CD4-positive, alpha-beta T cell treated with Interleukin-10 for 1 hour (primary cell): ENCODE measurements at regions not wholly inside any gene's neighbourhood (a gene's known extent, or its start where the extent isn't known, plus 50 kb on each side); places are given as distances from the start of the nearest gene placed in this dataset.
"Not testable (repeated sequence)": the region's sequence is repeated elsewhere in the genome, so short reads cannot be mapped to it uniquely, and the experiment has no call there.

Experiments
- DNase-seq: peaks from one replicate; pipeline ENCODE4 v3.0.0-alpha.2; 2020

GRCh38 chr10:31679936-31680335, 248.7 kb downstream of the ARHGAP12 start:
- no peak for DNase-seq

- DNase-seq: no peak
Observed at GRCh38 chr10:31678575-31679516, 249.8 kb downstream of the ARHGAP12 start.

- DNase-seq: no peak
Observed at GRCh38 chr10:31678139-31678536, 250.5 kb downstream of the ARHGAP12 start.

- DNase-seq: no peak
Observed at GRCh38 chr10:31677195-31678138, 251.2 kb downstream of the ARHGAP12 start.

- DNase-seq: no peak
Observed at GRCh38 chr10:31675726-31676125, 252.9 kb downstream of the ARHGAP12 start.

- DNase-seq: no peak
Observed at GRCh38 chr10:31669357-31669756, 259.3 kb downstream of the ARHGAP12 start.

GRCh38 chr10:31668326-31668725, 260.3 kb downstream of the ARHGAP12 start:
- no peak for DNase-seq

GRCh38 chr10:31665764-31666279, 262.8 kb downstream of the ARHGAP12 start:
- DNase-seq: not testable (repeated sequence)

- DNase-seq: no peak
Observed at GRCh38 chr10:31664803-31665202, 263.8 kb downstream of the ARHGAP12 start.

GRCh38 chr10:31664071-31664470, 264.6 kb downstream of the ARHGAP12 start:
- not testable (repeated sequence) for DNase-seq

GRCh38 chr10:31660300-31660699, 268.3 kb downstream of the ARHGAP12 start:
- DNase-seq: no peak

GRCh38 chr10:31659665-31660064, 269.0 kb downstream of the ARHGAP12 start:
- DNase-seq: no peak

GRCh38 chr10:31657434-31657872, 271.2 kb downstream of the ARHGAP12 start:
- DNase-seq: no peak

GRCh38 chr10:31656851-31657433, 271.7 kb downstream of the ARHGAP12 start:
- DNase-seq: no peak

GRCh38 chr10:31652038-31652437, 276.6 kb downstream of the ARHGAP12 start:
- DNase-seq: no peak

GRCh38 chr10:31650010-31650409, 278.6 kb downstream of the ARHGAP12 start:
- DNase-seq: no peak

- DNase-seq: no peak
Observed at GRCh38 chr10:31648966-31649365, 279.7 kb downstream of the ARHGAP12 start.

- DNase-seq: no peak
Observed at GRCh38 chr10:31647861-31648260, 280.8 kb downstream of the ARHGAP12 start.

- DNase-seq: no peak
Observed at GRCh38 chr10:31646519-31646918, 282.1 kb downstream of the ARHGAP12 start.

GRCh38 chr10:31645786-31646185, 282.8 kb downstream of the ARHGAP12 start:
- DNase-seq: no peak

- DNase-seq: no peak
Observed at GRCh38 chr10:31644931-31645633, 283.5 kb downstream of the ARHGAP12 start.

GRCh38 chr10:31642281-31642680, 286.4 kb downstream of the ARHGAP12 start:
- DNase-seq: no peak
